GM18508 (cell line): ENCODE measurements at regions not wholly inside any gene's neighbourhood (a gene's known extent, or its start where the extent isn't known, plus 50 kb on each side); places are given as distances from the start of the nearest gene placed in this dataset.
"Not testable (repeated sequence)": the region's sequence is repeated elsewhere in the genome, so short reads cannot be mapped to it uniquely, and the experiment has no call there.

Experiments used
- ATAC-seq: cut with Tn5 transposase; IDR thresholded peaks from one replicate; pipeline ENCODE4 v1.9.1; 2021; ENCODE audit warnings: moderate number of reproducible peaks; ENCODE audit not compliant: insufficient read depth, unreplicated experiment

GRCh38 chr10:53664282-53665019 is 891.9 kb upstream of the MBL2 start:
- ATAC-seq = no peak

- ATAC-seq = no peak
Observed at GRCh38 chr10:53650794-53651193, 878.2 kb upstream of the MBL2 start.

- ATAC-seq = not testable (repeated sequence)
Observed at GRCh38 chr10:53647221-53647620, 874.6 kb upstream of the MBL2 start.

GRCh38 chr10:53646525-53646924 is 873.9 kb upstream of the MBL2 start:
- no peak for ATAC-seq

GRCh38 chr10:53645951-53646350 is 873.4 kb upstream of the MBL2 start:
- ATAC-seq = no peak

DNA sequence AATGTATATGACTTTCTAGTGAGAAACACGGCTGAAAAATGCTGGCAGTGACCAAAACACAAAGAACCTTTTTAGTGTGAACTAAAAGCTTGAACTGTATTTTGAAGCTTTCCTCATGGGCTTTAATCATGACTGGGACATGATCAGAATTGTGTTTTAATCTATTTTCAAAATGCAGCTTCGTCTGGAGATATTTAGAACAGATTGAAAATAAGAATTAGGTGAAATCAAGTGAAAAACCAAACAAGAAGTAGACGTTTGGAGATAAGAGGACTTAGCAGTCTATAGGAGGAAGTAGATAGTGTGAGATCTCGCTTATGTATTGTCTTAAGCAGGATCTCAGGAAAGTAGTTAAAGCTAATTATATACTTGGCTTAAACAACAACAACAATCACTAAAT is 865.4 kb upstream of the MBL2 start:
- ATAC-seq = no peak

DNA sequence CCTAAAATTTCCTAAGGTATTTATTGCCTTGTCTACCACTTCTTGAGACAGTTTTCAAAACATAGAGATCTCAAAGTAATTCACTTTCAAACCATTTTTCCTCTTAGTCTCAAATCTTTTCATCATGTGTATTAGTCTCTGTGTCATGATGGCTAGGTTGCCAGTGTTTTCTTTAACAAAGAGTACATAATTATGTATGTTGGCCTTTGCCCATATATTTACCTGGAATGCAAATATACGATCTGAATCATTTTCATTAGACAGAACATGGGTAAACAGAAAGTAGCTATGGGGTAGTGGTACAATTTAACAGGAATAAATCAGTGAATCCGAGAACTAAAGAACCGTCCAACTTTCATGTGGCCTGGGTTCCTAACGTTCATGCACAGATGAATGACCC is 852.1 kb upstream of the MBL2 start:
- no peak for ATAC-seq

- ATAC-seq = no peak
Observed at GRCh38 chr10:53622201-53622600, 849.6 kb upstream of the MBL2 start.

DNA sequence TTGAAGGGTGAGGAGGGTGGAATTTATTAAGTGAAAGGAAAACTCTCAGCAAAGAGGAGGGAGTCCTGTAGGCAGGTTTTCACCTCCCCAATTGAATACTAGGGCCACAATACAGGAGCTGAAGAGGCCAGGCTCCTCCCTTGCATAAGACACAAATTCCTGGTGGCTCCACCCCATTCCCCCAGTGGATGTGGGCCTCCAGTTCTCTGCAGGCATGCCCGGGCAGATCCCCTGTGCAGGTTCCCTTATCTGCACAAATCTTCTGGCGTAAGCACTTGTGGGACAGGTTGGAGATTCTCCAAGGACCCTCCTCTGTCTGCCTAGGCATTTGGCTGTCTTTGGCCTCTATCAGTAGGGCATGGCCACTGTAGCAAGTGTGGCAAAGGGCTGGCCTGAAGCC is 847.1 kb upstream of the MBL2 start:
- ATAC-seq = no peak

DNA sequence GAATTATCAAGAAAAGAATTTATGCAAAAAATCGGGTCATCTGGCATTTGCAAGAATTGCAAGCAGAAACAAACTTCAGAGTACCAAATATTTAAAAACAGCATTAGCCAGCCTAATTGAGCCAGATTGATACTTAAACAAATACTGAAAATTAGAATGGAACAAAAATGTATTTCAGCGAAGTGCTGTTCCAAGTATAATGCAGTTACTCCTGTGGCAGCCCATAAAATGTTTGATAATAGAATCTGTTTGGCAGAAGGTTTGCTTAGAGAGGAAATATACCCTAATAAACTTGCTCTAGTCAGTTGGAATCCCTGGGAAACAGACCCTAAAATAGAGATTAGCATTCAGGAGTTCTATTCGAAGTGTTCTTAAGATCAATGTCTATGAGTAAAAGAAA is 835.1 kb upstream of the MBL2 start:
- ATAC-seq = no peak

GRCh38 chr10:53606981-53607380 is 834.4 kb upstream of the MBL2 start:
- no peak for ATAC-seq

- no peak for ATAC-seq
Observed at GRCh38 chr10:53601260-53601875, 828.8 kb upstream of the MBL2 start.

DNA sequence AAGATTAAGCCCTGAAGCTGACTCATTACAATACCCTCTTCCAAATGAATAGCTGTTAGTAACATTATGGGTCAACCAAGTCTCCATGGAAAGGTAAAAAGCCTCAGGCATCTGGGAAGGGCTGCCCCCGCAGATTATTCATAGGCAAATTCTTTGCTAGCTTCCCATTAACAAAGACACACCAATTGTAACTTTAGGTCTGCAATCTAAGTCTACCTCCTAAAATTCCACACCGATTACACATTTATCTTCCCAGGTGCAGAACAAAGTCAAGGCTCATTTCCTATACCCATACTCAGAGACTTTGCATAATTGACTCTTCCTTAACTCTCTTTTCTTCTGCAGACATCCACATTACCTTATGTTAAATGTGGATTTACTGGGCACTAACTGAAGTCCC is 826.3 kb upstream of the MBL2 start:
- ATAC-seq = no peak

- ATAC-seq = no peak
Observed at GRCh38 chr10:53597835-53598251, 825.3 kb upstream of the MBL2 start.

GRCh38 chr10:53580465-53580864 is 807.9 kb upstream of the MBL2 start:
- no peak for ATAC-seq

GRCh38 chr10:53579773-53580172 is 807.2 kb upstream of the MBL2 start:
- ATAC-seq = no peak

DNA sequence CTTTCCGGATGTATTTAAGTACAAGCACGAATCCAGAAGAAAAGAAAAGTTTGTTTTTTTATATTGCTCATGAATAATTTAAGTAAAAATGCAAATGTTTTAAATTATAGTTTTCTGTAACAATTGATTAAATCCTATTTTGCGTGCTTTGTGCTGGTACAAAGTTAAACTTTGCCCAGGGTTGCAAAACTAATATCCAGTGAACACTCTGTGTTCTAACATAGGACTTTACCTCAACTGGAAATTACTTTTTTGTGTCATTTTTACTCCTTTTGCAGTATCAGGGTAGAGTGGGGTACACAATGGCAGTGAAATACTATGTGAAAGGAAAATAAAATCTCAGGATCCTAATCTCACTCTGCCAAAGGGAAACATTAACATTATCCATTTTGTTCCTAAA is 801.4 kb upstream of the MBL2 start:
- no peak for ATAC-seq

DNA sequence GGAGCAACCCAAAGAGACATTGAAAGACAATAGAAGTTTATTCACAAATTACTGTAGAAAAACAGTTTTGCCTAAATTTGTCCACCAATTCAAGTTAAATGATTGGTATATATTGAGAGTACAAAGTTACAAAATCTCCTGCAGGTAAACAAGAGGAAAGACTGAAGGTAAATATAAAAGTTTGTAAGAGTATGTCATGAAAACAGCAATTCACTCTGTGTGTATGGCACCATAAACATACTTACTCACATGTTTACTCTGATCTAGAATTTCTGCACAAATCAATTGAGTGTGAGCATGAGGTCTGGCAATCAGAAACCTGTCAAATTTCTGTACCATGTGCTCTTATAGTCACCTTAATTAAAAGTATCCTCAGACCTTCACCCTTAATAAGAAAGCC is 800.9 kb upstream of the MBL2 start:
- ATAC-seq = no peak

- no peak for ATAC-seq
Observed at GRCh38 chr10:53572799-53573198, 800.2 kb upstream of the MBL2 start.

DNA sequence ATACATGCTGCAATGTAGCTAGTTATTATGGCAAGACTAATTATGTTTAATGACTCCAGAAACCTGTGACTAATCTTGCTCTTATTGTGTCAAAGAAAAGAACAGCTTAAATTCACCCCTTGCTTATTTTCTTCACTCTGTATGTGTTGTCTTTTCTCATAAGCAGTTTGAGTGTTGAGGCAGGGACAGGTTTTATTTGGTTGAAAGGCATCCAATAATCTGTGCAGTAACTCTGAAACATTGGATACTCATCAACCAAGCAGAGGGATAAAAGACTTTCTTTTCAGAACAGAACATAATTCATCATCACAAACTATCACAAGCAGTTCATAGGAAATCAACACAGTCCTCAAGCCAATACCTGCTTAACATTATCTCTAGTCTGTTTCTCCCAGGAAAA is 797.6 kb upstream of the MBL2 start:
- no peak for ATAC-seq

DNA sequence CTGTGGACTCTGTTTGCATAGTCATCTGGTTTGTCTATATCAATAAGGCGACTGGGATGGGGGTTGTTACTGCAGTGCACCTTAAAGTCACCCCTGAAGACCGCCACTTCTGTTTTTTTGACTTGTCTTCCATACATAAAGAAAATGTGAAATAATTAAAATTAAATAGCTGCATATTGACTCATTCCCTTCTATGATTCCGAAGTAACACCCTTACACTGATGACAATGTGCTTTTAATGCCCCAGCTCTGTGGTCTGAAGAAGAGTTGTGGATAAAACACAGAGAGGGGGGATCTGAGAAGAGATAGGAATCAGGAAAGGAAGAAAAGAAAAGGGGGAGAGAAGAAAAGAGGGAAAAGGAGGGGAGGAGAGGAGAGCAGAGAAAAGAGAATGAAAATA is 796.9 kb upstream of the MBL2 start:
- no peak for ATAC-seq

DNA sequence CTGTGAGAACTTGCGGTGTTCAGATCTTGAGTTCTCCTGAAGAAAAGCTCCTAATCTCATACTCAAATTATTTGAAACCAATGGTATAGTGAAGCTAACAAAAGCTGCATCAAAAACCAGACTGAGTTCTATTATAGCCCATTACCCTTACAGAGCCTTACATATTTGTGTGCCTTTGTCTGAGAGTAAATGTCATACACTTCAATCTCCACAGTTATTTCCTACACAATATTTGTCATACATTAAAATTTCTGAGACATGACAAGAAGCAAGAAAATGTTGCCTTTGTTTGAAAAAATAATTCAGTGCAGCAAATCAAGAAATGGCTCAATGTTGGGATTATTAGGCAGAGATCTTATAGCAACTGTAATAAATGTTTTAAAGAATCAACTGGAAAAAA is 776.1 kb upstream of the MBL2 start:
- ATAC-seq = no peak
